Peyer's patch (tissue), 4 donors: ENCODE measurements at regions not wholly inside any gene's neighbourhood (a gene's known extent, or its start where the extent isn't known, plus 50 kb on each side); places are given as distances from the start of the nearest gene placed in this dataset.

Experiments
- DNase-seq, 3 donors: peaks; one replicate each; pipeline ENCODE4 v3.0.0-alpha.2; 2017 to 2019
- H3K27ac ChIP-seq, 4 donors: fragments of 200-600 bp; sonication (generic); one replicate each; pipeline ENCODE4 v1.5.1; 2016 to 2019
- H3K27me3 ChIP-seq, 2 donors: fragments of 200-600 bp; sonication (generic); one replicate each; pipeline ENCODE4 v1.5.1; 2019
- H3K36me3 ChIP-seq, 3 donors: fragments of 200-600 bp; sonication (generic); one replicate each; pipeline ENCODE4 v1.5.1; 2016 to 2019
- H3K4me1 ChIP-seq, 4 donors: fragments of 200-600 bp; sonication (generic); one replicate each; pipeline ENCODE4 v1.5.1; 2016 to 2019
- H3K4me3 ChIP-seq, 4 donors: fragments of 200-600 bp; sonication (generic); 1 replicate in 3 of 4; 2 replicates in 1 of 4; pipeline ENCODE4 v1.5.1; 2016 to 2019; ENCODE audit warnings: mild to moderate bottlenecking in 1 of 4
- H3K9me3 ChIP-seq, 4 donors: fragments of 200-600 bp; sonication (generic); one replicate each; pipeline ENCODE4 v1.5.1; 2016 to 2019; ENCODE audit warnings: mild to moderate bottlenecking in 1 of 4
- POLR2A ChIP-seq, 2 donors: fragments of 450-650 bp; IDR thresholded peaks; one replicate each; pipeline ENCODE4 v1.5.1; 2017; ENCODE audit warnings: antibody characterized with exemption in 2 of 2, mild to moderate bottlenecking in 2 of 2, moderate library complexity in 2 of 2
- TF ChIP-seq, protein P1 (sequence below), 6 experiments: fragments of 450-650 bp in 4 of 6; fragments of 200-600 bp in 2 of 6; sonication (generic) in 1 of 6; IDR thresholded peaks; one replicate each; pipeline ENCODE4 v1.5.1; 2017 to 2019; ENCODE audit warnings: antibody characterized with exemption in 6 of 6, mild to moderate bottlenecking in 3 of 6, moderate library complexity in 1 of 6

DNA sequence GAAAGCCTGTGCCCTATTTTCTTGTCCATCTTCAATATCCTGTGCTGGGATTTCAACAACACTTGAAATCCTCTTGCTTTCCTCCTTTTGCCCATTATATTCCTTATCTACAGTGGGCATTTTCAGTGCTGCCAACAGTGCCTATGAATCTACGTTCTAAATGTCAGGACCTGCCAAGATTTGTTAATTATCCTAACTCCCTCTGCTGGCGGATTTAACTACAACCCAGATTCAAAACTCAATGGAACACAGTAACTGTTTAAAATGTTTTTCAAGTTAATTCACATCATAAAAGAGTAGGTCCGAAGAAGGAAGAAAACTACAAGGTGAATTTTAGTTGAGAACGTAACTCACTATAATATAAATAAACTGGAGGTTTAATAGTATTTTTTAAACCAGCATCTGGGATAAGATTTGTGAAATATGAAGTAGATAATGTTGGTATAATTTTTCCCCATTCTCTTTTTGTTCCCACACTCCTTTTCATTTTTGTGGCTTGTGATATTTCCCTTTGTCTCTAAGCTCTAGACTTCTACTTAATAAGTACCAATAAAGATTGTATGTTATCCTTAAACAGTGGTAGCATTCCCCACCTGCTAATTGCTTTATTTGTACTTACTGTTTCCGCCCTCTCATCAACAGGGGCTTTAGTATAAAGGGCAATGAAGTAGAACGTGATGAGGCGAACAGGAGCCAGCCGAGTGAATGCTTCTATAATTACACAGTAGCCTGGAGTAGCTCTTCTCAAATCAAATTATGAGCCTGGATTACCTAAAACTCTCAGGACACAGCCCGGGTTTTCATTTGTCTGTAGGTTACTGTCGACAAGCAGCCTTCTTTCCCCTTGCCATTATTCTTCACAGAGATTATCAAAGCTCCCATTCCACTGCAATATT, 302.5 kb upstream of the ATP11B start:
- no peaks in the 10 kb centered on the region for H3K4me1 ChIP-seq
- H3K27ac ChIP-seq: no peak overlapping the region
- TF ChIP-seq POLR2A (IDR thresholded peaks at IDR 0.05): no peak
- TF ChIP-seq, protein P1, sequence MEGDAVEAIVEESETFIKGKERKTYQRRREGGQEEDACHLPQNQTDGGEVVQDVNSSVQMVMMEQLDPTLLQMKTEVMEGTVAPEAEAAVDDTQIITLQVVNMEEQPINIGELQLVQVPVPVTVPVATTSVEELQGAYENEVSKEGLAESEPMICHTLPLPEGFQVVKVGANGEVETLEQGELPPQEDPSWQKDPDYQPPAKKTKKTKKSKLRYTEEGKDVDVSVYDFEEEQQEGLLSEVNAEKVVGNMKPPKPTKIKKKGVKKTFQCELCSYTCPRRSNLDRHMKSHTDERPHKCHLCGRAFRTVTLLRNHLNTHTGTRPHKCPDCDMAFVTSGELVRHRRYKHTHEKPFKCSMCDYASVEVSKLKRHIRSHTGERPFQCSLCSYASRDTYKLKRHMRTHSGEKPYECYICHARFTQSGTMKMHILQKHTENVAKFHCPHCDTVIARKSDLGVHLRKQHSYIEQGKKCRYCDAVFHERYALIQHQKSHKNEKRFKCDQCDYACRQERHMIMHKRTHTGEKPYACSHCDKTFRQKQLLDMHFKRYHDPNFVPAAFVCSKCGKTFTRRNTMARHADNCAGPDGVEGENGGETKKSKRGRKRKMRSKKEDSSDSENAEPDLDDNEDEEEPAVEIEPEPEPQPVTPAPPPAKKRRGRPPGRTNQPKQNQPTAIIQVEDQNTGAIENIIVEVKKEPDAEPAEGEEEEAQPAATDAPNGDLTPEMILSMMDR (IDR thresholded peaks at IDR 0.05): peak in 4 of 6 experiments; percentile 21 to 42 (median 34)
- no peaks in the 10 kb centered on the region for H3K36me3 ChIP-seq
- H3K27me3 ChIP-seq: no peaks in the 10 kb centered on the region
- DNase-seq: no peak
- H3K4me3 ChIP-seq: no peak overlapping the region
- no peaks in the 10 kb centered on the region for H3K9me3 ChIP-seq

DNA sequence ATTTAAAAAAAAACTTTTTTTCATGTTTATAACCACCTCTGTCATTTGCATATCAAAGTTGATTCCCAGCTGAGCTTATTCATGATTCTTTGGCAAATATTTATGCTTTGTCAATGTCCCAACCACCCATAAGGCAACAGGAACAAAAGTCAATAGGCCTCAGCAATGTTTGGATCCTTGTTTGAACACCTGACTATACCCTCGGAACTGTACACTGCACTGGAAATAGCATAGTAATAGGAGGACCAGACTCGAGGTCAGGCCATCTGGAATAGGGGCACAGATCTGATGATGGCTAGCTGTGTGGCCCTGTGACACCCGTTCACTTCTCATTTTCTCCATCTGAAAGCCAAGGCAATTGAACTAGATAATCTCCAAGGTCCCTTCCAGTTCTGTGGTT, 301.7 kb upstream of the ATP11B start:
- no peaks in the 10 kb centered on the region for H3K9me3 ChIP-seq
- H3K4me3 ChIP-seq: no peak overlapping the region
- no peaks in the 10 kb centered on the region for H3K27me3 ChIP-seq
- H3K4me1 ChIP-seq: no peaks in the 10 kb centered on the region
- no peaks in the 10 kb centered on the region for H3K36me3 ChIP-seq
- TF ChIP-seq, protein P1 (IDR thresholded peaks at IDR 0.05): no peak
- TF ChIP-seq POLR2A (IDR thresholded peaks at IDR 0.05): no peak
- no peak overlapping the region for H3K27ac ChIP-seq
- no peak for DNase-seq

DNA sequence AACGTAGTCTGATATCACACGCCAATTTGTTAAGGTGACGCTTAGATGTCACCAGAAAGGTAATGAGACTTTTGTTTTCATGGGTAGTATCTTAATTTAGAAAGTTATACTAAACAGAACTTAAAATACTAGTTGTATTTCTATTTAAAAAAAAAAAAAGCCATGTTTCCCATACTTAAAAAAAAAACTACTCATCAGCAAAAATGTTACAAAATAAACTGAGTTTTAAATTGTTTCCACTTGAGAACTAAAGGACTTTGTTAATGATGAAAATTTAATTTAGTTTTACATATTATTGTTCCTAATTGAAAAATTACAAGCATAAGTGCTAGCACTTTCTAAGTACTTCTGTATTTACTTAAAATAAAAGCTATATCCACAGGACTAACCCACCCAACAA, 300.8 kb upstream of the ATP11B start:
- H3K27me3 ChIP-seq: no peaks in the 10 kb centered on the region
- no peak for DNase-seq
- TF ChIP-seq POLR2A (IDR thresholded peaks at IDR 0.05): no peak
- TF ChIP-seq, protein P1 (IDR thresholded peaks at IDR 0.05): no peak
- H3K4me3 ChIP-seq: no peak overlapping the region
- no peaks in the 10 kb centered on the region for H3K9me3 ChIP-seq
- H3K4me1 ChIP-seq: no peaks in the 10 kb centered on the region
- H3K27ac ChIP-seq: no peak overlapping the region
- no peaks in the 10 kb centered on the region for H3K36me3 ChIP-seq

DNA sequence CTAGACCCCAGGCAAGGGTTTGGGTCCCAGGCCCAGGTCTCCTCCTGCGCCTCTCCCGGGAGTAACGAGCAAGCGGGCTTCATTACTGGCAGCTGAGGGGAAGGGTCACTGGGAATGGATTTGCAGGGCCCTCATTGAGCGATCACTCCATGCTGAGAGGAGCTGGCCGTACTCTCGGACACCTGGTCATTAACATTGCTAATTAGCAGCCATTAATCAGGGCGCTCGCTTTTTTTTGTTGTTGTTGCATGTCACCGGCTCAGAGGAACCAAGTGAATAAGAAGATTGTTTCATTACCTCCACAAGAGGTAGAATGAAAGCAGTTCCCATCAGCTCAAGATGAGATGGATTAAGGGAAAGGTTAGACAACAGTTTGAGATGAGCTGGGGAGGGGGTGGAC, 293.0 kb upstream of the ATP11B start:
- Histone ChIP-seq H3K27ac (no peak overlapping the region), H3K9me3 (no peaks in the 10 kb centered on the region), H3K27me3 (no peaks in the 10 kb centered on the region), H3K4me3 (no peak overlapping the region), H3K36me3 (no peaks in the 10 kb centered on the region), H3K4me1 (no peaks in the 10 kb centered on the region)
- TF ChIP-seq, protein P1 (IDR thresholded peaks at IDR 0.05): no peak
- no peak for DNase-seq

DNA sequence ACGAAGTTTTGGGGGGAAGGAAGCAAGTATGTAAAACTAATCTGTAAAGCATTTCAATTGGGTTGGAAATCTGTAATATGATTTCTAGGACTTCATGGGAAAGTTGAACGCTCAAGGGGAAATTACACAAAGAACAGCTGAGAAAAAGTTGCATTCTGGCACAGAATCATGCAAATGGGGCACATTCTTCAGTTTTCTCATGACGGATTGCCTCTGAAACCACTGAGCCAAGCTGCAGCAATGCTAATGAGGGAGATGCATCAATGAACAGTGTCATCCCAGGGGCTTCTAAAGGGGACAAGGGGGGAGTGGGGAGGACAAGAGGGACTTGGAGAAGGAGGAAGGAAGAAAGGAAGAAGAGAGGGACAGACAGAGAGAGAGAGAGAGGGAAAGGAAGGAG, 291.4 kb upstream of the ATP11B start:
- Histone ChIP-seq H3K27ac (no peak overlapping the region), H3K4me3 (no peak overlapping the region), H3K36me3 (no peaks in the 10 kb centered on the region), H3K9me3 (no peaks in the 10 kb centered on the region), H3K27me3 (no peaks in the 10 kb centered on the region), H3K4me1 (no peaks in the 10 kb centered on the region)
- no peak for DNase-seq
- TF ChIP-seq, protein P1 (IDR thresholded peaks at IDR 0.05): no peak
- no peak for TF ChIP-seq POLR2A (IDR thresholded peaks at IDR 0.05)
